HG02798 (cell line): ENCODE measurements at regions not wholly inside any gene's neighbourhood (a gene's known extent, or its start where the extent isn't known, plus 50 kb on each side); places are given as distances from the start of the nearest gene placed in this dataset.
"Not testable (repeated sequence)": the region's sequence is repeated elsewhere in the genome, so short reads cannot be mapped to it uniquely, and the experiment has no call there.

Experiments
- ATAC-seq: cut with Tn5 transposase; IDR thresholded peaks from one replicate; pipeline ENCODE4 v1.9.1; 2021; ENCODE audit warnings: mild to moderate bottlenecking; ENCODE audit not compliant: unreplicated experiment, poor library complexity

DNA sequence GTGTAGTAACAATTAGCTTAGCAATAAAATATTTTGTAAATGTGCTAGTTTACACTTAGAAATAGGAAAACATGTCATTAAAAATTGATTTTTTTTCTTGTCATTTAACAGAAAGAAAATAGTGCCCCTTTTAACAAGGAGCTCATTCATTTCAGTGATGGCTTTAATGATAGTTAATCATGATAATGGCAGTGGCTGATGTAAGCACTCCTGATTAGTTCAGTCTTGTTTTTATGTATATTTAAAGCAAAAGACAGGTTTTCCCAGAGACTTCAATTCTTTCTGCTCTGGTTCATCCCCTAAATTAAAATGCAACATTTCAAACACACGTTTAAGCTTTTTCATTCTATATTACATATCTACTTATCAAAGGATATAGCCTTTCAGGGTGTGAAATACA lies 1039.5 kb upstream of the PCDH7 start:
- no peak for ATAC-seq

DNA sequence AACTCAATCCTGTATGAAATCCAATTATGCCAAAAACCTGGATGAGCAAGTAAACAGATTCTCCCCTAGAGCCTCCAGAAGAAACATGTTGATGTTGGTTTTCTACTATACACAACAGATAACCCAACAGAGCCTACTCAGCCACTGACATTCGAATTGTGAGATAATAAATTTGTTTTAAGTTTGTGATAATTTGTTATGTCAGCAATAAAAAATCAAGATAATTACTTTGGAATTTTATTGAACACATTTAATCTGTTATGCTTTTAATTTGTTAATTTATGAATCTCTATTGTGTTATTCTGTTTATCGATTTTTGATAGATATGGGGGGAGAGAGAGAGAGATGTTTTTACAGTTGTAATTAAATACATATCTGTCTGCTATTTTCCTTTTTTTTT lies 1016.1 kb upstream of the PCDH7 start:
- ATAC-seq: no peak

DNA sequence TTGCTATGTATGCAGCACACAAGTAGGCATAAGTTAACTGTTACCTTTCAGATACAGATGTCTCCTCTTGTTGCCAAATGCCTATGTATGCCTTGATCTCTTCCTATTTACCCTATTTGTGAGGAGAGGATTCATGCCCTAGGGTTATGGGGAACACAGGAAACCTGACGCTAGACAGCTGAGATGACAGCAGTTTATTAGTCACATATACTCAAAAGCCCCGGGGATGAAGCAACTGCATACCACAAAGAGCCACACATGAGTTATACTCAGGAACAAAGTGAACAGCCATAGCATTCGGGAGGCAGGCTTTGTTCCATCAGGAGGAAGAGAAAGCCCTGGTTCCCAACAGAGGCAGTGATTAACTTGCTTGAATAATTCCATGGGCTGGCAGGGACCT lies 1011.7 kb upstream of the PCDH7 start:
- no peak for ATAC-seq

DNA sequence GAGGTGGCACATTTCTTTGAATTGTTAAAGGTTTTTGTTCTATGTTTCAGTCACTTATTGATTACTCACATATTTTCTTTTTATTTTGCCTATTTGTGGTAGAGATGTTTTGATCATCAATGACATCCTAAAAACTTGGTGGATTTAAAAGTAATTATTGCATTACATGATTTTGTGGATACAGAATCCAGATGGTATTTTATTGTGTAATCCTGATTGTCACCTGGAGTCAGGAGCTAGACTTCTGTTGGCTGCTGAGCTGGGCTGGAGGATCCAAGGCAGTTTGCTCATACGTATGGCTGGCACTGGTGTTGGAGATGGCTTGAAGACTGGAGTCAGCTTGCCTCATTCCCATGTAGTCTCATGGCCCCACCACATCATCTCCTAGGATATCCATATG lies 1009.6 kb upstream of the PCDH7 start:
- ATAC-seq: no peak

DNA sequence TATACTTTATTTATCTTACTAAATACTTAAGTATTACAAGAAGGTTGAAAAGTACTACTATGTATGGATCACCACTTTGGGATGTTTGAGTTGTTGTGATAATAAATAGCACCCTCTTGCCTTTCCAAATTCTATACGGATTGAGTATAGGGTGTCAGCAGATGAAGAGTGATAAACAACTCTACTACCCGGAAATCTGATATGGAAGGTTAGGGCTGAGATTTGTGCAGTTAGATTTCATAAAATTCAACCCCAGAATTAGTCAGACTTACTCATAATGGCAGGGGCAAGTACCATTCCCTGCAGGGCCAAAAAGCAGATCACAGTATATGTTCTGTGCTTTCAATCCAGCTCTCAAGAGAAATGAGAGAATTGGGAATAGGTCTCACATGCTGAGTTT lies 1008.9 kb upstream of the PCDH7 start:
- ATAC-seq: no peak

DNA sequence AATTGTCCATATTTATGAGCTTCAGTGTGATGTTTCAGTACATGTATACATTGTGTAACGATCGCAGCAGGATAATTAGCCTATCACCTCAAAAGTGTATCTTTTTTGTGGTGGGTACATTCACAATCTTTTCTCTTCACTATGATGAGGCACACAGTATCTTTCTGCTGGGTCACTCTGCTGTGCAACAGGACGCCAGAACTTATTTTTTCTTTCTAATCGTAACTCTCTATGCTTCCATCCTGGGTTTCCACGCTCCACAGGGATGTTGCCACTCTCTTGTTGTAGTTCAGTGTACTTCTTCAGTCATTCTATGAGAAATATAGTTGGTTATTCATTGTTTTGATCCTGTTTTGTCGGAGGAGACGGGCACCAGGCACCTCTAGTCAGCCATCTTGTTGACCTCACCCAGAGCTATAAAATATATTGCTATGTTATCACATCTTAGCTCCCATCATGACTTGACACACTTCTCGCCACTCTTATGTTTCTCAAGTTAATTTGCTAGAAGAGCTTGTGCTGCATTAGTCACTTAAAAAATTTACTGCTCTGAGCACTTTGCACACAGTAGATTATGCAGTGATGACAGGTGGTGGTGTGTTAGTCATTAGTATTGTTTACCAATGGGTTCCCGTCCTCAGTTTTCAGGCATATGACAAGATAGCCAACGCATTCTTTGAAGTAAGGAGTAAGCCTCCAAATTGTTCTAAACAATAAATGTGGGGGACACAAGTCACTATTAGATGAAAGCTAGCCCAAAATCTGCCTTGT lies 1002.7 kb upstream of the PCDH7 start:
- no peak for ATAC-seq

DNA sequence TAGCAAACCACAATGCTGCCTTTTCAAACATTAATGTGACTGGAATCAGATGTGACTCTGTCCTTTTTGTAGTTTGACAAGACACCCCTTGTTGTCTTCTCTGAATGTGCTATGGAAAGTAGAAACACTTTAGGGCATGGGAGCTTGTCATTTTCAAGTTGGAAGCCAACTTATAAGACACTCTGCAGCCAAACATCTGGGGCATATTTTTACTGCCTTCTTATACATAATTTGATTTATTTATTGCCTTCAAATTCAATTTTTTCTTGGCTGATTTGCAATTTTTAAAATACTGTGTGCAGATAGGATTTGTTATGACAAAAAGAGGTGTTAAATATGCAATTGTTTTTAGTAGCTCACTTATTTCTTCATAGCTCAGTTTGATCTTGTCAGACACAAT lies 1002.0 kb upstream of the PCDH7 start:
- ATAC-seq: no peak

DNA sequence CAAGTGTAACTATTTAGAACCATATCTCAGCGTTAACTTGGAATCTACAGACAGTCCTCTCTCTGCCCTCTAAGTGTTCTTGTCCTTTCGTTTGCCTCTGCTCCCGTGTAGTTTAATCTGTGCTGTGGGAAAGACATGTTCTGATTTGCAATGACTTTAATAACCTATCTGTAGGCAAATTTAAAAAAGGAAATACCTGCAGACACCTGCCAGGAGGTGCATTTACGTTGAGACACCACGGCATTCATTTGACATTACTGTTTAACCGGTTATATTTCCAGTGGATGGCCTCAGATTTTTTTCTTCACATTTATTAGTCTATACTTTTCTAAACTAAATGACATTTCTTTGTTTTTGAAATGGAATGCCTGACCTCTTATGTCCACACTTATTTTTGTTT lies 997.9 kb upstream of the PCDH7 start:
- no peak for ATAC-seq

DNA sequence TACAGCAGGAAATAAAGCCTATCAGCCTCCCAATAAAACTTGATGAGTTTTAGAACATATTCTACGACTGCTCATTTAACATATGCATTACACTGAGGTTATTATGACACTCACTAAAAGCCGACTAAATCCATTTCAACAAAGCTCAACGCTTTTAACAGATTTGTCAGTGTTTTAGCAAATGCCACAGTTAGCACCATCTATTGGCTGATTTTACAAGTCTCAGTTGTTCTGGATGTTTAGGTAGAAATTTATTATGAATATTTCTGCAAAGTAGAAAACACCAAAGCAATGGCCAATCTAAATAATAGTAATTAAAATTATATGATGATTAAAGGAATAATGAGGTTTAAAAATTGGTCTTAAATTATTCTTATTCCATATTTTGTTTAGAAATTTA lies 993.2 kb upstream of the PCDH7 start:
- no peak for ATAC-seq

DNA sequence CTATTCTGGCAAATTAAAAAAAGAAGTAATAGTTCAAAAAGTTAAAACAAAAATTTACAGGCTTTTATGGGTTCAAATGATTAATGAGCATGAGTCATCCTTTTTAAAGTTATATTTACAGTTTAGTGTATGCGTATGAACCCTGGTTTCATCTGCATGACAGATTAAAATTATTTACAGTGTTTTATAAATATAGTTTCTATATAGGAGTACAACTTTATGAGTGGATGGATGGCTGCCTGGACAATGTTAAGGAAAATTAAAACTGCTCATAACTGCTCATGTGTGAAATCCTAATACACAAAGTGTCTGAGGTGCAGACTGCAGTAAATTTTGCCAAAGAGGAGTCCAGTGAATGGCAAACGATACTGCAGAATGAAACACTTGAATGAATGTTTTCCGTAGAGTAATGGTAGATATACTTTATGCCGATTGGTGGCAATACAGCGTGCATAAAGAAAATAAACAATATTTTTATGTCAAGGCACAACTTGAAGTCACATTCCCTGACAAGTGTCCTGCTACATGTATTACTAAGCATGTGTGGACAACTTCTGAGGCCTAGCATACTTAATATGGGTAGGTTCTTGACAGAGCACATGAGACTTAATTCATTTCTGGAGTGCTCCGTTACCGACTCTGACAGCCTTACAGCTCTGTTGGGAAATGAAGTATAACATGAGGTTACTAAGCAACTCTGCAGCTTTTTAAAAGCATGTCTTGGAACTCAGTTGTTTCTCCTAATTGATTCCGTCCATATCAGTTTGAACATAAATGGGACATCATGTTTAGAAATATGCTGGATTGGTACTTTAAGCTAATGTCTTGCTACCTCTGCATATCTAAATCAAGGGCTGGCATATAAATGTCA lies 985.6 kb upstream of the PCDH7 start:
- no peak for ATAC-seq

DNA sequence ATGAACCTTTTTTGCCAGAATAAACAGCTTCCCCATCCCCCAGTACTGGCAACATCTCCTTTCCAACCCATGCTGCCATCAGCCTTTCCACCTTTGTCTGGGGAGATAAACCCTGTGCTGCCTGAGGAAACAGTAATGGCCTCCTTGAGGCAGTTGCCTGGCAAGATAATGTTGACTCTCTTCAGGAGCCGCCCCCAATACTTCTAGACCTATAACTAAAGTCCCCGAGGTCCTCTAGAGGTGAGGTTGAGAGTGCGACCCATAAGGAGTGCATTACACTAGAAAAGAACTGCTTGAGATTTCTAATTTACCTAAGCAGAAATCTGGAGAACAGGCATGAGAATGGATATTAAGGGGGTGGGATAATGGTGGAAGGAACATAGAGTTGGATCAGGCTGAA lies 963.2 kb upstream of the PCDH7 start:
- no peak for ATAC-seq

DNA sequence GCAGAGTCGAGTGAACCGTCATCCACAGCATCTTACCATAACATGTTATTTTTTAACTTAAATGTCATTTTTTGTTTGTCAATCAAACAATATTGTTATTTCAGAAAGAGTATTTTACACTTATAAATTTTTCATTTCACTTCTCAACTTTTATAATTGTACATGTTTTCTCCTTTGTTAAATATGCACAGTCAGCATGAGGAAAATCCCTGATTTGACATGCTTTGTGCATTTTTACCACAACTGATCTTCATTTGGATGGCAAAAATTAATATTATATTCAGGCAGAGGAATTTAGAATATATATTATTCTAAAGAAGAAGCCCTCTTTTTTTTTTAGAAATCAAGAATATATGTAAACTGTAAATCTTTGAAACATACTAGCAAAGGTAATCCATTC lies 958.0 kb upstream of the PCDH7 start:
- ATAC-seq: no peak

DNA sequence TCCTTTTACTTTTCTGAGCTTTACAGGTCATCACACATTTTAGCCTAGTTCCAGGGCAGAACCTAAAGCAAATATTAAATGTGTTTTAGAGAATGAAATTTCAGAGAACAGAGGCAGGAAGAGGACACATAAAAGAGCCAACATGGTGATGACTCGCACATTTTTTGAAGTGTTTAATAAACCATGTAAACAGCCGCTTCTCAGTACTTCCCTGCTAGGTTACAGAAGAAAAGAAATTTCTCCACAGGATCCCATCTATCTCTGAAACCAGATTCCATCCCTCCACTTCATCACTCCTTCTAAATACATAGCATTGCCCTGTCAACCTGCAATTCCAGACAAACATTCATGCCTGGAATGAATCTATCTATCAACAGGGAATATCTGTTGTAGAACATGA lies 949.5 kb upstream of the PCDH7 start:
- no peak for ATAC-seq

DNA sequence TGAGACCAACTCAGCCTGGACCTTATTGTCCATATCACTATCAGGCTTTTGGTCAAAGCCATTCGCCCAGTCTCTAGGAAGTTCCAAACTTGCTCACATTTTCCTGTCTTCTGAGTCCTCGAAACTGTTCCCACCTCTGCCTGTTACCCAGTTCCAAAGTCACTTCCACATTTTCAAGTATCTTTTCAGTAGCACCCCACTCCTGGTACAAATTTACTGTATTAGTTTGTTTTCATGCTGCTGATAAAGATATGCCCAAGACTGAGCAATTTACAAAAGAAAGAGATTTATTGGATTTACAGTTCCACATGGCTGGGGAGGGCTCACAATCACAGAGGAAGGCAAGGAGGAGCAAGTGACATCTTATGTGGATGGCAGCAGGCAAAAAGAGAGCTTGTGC lies 932.0 kb upstream of the PCDH7 start:
- not testable (repeated sequence) for ATAC-seq

DNA sequence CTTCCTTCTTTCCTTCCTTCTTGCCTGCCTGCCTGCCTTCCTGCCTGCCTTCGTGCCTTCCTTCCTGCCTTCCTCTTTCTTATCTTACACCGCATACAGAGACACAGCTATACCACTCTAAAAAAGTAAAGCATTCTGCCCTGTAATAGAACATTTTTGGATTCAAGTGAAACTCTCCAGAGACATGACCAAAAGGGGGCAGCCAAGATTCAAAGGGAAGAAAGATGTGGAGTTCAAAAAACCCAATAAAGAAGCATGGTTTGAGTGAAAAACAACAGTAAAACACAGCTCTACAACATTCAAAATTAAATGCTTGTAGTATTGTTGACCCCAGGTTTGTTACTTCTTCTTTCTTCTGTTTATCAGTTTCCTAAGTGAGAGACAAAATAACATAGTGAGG lies 914.9 kb upstream of the PCDH7 start:
- no peak for ATAC-seq

DNA sequence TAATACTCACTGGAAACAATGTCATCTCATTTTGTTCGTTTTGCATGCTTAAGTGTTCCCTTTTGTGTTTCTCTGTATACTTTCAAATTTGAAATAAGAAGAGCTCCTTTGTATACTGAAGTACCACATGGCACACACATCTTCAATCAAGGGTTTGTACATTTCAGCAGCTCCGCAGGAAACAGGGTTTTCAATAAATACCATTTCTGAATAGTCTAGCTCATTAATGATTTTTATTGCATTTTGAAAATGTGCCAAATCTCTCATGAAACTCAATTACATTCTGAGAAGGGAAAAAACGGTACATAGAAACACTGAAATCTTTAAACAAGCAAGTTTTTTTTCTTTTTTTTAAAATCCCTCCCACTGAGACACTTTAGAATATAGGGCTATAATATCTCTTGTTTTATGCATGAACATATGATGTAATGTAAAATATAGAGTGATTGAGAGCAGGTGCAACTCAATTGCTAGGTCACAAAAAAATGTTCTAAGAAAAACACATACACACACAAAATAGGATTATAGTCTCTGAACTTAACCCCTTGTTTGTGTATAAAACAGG lies 914.2 kb upstream of the PCDH7 start:
- no peak for ATAC-seq

DNA sequence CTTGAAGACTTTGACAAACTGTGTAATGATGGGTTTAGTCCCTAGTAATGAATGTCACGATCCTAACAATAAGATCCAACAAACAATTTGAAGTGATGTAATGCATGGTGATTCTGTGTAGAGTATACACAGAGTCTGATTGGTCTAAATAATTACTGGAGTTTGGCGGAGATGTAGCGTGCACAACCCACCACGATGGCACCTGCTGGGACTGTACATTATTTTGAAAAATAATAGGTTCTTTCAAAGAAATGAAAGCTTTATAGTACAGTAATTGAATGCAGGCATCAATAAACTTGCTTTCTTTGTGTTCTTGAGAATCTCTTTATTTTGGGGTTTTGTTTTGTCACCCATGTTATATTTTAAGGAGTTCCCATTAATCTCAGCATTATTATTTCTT lies 902.2 kb upstream of the PCDH7 start:
- no peak for ATAC-seq

DNA sequence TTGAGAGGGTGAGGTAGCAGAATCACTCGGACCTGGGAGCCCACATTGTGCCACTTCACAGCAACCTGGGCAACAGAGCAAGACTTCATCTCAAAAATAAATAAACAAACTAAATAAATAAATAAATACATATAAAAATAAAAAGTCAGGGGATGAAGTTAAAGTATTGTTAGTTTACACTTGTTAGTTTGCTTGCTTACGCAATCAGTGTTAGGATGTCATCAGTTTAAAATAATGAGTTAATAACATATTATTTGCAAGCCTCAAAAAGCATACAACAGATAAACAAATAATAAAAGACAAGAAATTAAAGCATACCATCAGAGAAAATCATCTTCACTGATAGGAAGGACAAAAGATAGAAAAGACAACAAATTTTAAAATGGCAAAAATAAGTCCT lies 891.1 kb upstream of the PCDH7 start:
- no peak for ATAC-seq

DNA sequence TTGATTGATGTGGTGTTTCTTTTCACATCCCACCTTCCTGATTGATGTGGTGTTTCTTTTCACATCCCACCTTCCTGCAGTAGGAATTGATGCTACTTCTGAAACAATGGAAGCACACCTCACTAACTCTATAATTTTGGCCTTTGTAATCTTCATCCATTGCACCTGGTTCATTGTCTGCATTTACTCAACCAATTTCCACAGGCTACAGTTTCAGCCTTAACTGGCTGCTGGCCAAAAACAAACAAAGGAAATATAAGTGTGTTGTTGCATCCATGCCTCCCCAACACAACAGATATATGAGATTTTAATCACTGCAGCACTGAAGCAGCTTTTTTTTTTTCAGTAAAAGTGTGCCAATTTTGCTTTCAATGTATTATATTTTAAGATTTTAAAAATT lies 867.6 kb upstream of the PCDH7 start:
- no peak for ATAC-seq

DNA sequence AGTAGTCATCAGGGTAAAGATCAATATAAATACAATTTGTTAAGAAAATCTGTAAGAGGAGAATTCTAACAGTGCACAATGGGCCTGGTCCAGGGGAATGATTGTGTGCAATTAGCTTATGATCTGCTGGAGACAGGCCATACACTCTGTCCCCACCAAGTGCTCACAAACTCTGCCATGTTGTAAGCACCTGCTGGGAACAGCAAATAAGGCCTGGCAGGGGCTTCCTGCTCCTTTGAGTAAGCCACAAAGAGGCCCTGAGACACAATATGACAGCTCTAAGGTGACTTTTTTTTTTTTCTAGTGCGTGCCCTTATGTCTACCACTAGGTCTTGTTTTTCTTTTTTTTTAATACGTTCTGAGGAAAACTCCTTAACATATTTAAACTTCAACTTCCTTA lies 866.3 kb upstream of the PCDH7 start:
- no peak for ATAC-seq

DNA sequence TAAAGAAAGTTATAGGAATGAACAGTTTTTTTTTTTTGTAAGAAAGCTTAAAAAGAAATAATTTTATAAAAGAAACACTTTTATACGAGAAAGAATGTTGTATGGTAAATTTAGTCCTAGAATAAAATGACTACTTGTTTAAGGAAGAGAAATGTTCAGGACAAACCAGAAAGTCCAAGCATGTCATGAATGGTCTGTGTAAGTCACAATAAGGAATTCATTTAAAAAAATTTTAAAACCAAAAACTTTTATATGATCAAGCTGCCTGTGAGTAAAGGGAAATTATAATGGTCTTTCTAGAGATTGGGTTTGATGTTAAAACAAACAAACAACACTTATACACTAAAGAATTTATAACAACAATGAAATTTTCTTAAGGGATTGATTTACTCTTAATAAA lies 858.9 kb upstream of the PCDH7 start:
- no peak for ATAC-seq

DNA sequence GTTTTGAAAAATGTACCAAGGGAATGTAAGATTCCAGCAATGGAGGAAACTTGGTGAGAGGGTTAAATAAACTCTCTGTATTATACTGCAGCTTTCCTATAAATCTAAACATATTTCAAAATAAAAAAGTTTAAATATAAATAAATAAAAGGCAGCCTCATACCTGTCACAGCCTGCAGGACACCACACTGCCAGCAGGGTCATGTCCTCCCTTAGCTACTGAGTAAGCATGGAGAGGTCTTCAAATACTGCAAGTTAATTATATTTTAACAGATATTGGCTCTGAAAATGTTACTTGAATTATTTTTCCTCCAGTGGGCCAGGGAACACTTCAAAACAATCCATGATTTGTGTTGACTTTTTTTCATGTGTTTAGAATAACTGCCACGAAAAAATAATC lies 852.8 kb upstream of the PCDH7 start:
- ATAC-seq: no peak
